ENCODE measurements at regions not wholly inside any gene's neighbourhood (a gene's known extent, or its start where the extent isn't known, plus 50 kb on each side); places are given as distances from the start of the nearest gene placed in this dataset.

GRCh38 chr4:159871141-159871540 is 768.3 kb downstream of the RAPGEF2 start:
- TF ChIP-seq POLR2A (IDR thresholded peaks at IDR 0.05) (no peak), EP300 (IDR thresholded peaks at IDR 0.05) (no peak)
- TF ChIP-seq, protein P1, sequence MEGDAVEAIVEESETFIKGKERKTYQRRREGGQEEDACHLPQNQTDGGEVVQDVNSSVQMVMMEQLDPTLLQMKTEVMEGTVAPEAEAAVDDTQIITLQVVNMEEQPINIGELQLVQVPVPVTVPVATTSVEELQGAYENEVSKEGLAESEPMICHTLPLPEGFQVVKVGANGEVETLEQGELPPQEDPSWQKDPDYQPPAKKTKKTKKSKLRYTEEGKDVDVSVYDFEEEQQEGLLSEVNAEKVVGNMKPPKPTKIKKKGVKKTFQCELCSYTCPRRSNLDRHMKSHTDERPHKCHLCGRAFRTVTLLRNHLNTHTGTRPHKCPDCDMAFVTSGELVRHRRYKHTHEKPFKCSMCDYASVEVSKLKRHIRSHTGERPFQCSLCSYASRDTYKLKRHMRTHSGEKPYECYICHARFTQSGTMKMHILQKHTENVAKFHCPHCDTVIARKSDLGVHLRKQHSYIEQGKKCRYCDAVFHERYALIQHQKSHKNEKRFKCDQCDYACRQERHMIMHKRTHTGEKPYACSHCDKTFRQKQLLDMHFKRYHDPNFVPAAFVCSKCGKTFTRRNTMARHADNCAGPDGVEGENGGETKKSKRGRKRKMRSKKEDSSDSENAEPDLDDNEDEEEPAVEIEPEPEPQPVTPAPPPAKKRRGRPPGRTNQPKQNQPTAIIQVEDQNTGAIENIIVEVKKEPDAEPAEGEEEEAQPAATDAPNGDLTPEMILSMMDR (IDR thresholded peaks at IDR 0.05) = no peak
